ENCODE measurements at regions not wholly inside any gene's neighbourhood (a gene's known extent, or its start where the extent isn't known, plus 50 kb on each side); places are given as distances from the start of the nearest gene placed in this dataset.
"Not testable (repeated sequence)": the region's sequence is repeated elsewhere in the genome, so short reads cannot be mapped to it uniquely, and the experiment has no call there.

- in situ Hi-C loops (cut with HindIII; ENCODE audit: low pct_unique_long_range_greater_than_20kb, low sequenced_read_pairs) = no loop called here
- no peak for DNase-seq (ENCODE audit: low read depth, low spot score)
These were observed 732.8 kb upstream of the FRG1 start for GRCh38 chr4:189207872-189208271.

GRCh38 chr4:189215574-189215973, 725.1 kb upstream of the FRG1 start:
- DNase-seq (ENCODE audit: low read depth, low spot score) = no peak
- in situ Hi-C loops (cut with HindIII; ENCODE audit: low pct_unique_long_range_greater_than_20kb, low sequenced_read_pairs) = no loop called here

- in situ Hi-C loops (cut with HindIII; ENCODE audit: low pct_unique_long_range_greater_than_20kb, low sequenced_read_pairs) = no loop called here
- DNase-seq (ENCODE audit: low read depth, low spot score) = no peak
These were observed 719.0 kb upstream of the FRG1 start for GRCh38 chr4:189221691-189222090.

GRCh38 chr4:189228726-189229125, 711.9 kb upstream of the FRG1 start:
- in situ Hi-C loops (cut with HindIII; ENCODE audit: low pct_unique_long_range_greater_than_20kb, low sequenced_read_pairs) = no loop called here
- DNase-seq (ENCODE audit: low read depth, low spot score) = no peak

GRCh38 chr4:189232274-189232673, 708.4 kb upstream of the FRG1 start:
- no peak for DNase-seq (ENCODE audit: low read depth, low spot score)
- in situ Hi-C loops (cut with HindIII; ENCODE audit: low pct_unique_long_range_greater_than_20kb, low sequenced_read_pairs) = no loop called here

- DNase-seq (ENCODE audit: low read depth, low spot score); in situ Hi-C loops (cut with HindIII; ENCODE audit: low pct_unique_long_range_greater_than_20kb, low sequenced_read_pairs): not testable (repeated sequence)
These were observed 706.9 kb upstream of the FRG1 start for GRCh38 chr4:189233754-189234153.

GRCh38 chr4:189234948-189235347, 705.7 kb upstream of the FRG1 start:
- DNase-seq (ENCODE audit: low read depth, low spot score); in situ Hi-C loops (cut with HindIII; ENCODE audit: low pct_unique_long_range_greater_than_20kb, low sequenced_read_pairs): not testable (repeated sequence)

- DNase-seq (ENCODE audit: low read depth, low spot score) = no peak
- in situ Hi-C loops (cut with HindIII; ENCODE audit: low pct_unique_long_range_greater_than_20kb, low sequenced_read_pairs) = no loop called here
These were observed 705.1 kb upstream of the FRG1 start for GRCh38 chr4:189235599-189235998.

- DNase-seq (ENCODE audit: low read depth, low spot score); in situ Hi-C loops (cut with HindIII; ENCODE audit: low pct_unique_long_range_greater_than_20kb, low sequenced_read_pairs): not testable (repeated sequence)
These were observed 704.4 kb upstream of the FRG1 start for GRCh38 chr4:189236321-189236720.

GRCh38 chr4:189237340-189237739, 703.3 kb upstream of the FRG1 start:
- DNase-seq (ENCODE audit: low read depth, low spot score) = no peak
- in situ Hi-C loops (cut with HindIII; ENCODE audit: low pct_unique_long_range_greater_than_20kb, low sequenced_read_pairs) = no loop called here

GRCh38 chr4:189255636-189256035, 685.0 kb upstream of the FRG1 start:
- in situ Hi-C loops (cut with HindIII; ENCODE audit: low pct_unique_long_range_greater_than_20kb, low sequenced_read_pairs) = no loop called here
- no peak for DNase-seq (ENCODE audit: low read depth, low spot score)

- no peak for DNase-seq (ENCODE audit: low read depth, low spot score)
- in situ Hi-C loops (cut with HindIII; ENCODE audit: low pct_unique_long_range_greater_than_20kb, low sequenced_read_pairs) = no loop called here
These were observed 679.2 kb upstream of the FRG1 start for GRCh38 chr4:189261475-189261874.

GRCh38 chr4:189265515-189265914, 675.2 kb upstream of the FRG1 start:
- no peak for DNase-seq (ENCODE audit: low read depth, low spot score)
- in situ Hi-C loops (cut with HindIII; ENCODE audit: low pct_unique_long_range_greater_than_20kb, low sequenced_read_pairs) = no loop called here

GRCh38 chr4:189267312-189267965, 673.2 kb upstream of the FRG1 start:
- no peak for DNase-seq (ENCODE audit: low read depth, low spot score)
- in situ Hi-C loops (cut with HindIII; ENCODE audit: low pct_unique_long_range_greater_than_20kb, low sequenced_read_pairs) = no loop called here

- in situ Hi-C loops (cut with HindIII; ENCODE audit: low pct_unique_long_range_greater_than_20kb, low sequenced_read_pairs) = no loop called here
- no peak for DNase-seq (ENCODE audit: low read depth, low spot score)
These were observed 662.0 kb upstream of the FRG1 start for GRCh38 chr4:189278597-189279165.

GRCh38 chr4:189279188-189279587, 661.5 kb upstream of the FRG1 start:
- in situ Hi-C loops (cut with HindIII; ENCODE audit: low pct_unique_long_range_greater_than_20kb, low sequenced_read_pairs) = no loop called here
- DNase-seq (ENCODE audit: low read depth, low spot score) = no peak

- in situ Hi-C loops (cut with HindIII; ENCODE audit: low pct_unique_long_range_greater_than_20kb, low sequenced_read_pairs) = no loop called here
- peak; percentile 37 for DNase-seq (ENCODE audit: low read depth, low spot score)
These were observed 655.3 kb upstream of the FRG1 start for GRCh38 chr4:189285377-189285776.

- DNase-seq (ENCODE audit: low read depth, low spot score) = no peak
- in situ Hi-C loops (cut with HindIII; ENCODE audit: low pct_unique_long_range_greater_than_20kb, low sequenced_read_pairs) = no loop called here
These were observed 648.7 kb upstream of the FRG1 start for GRCh38 chr4:189291939-189292338.

GRCh38 chr4:189293459-189293858, 647.2 kb upstream of the FRG1 start:
- in situ Hi-C loops (cut with HindIII; ENCODE audit: low pct_unique_long_range_greater_than_20kb, low sequenced_read_pairs) = no loop called here
- no peak for DNase-seq (ENCODE audit: low read depth, low spot score)

- in situ Hi-C loops (cut with HindIII; ENCODE audit: low pct_unique_long_range_greater_than_20kb, low sequenced_read_pairs) = no loop called here
- DNase-seq (ENCODE audit: low read depth, low spot score) = no peak
These were observed 646.1 kb upstream of the FRG1 start for GRCh38 chr4:189294574-189294973.
